ES-I3 (cell line): ENCODE measurements at regions not wholly inside any gene's neighbourhood (a gene's known extent, or its start where the extent isn't known, plus 50 kb on each side); places are given as distances from the start of the nearest gene placed in this dataset.
A peak's percentile ranks its signal among the peaks of the same experiment; 100 is the strongest.
"Not testable (repeated sequence)": the region's sequence is repeated elsewhere in the genome, so short reads cannot be mapped to it uniquely, and the experiment has no call there.

Source experiments
- H3K36me3 ChIP-seq: 2 replicates; pipeline ENCODE4 v1.6.1; 2013; ENCODE audit warnings: mild to moderate bottlenecking, low read length, control low read depth, moderate library complexity; ENCODE audit not compliant: insufficient read depth
- H3K4me1 ChIP-seq: 2 replicates; pipeline ENCODE4 v1.6.1; 2013; ENCODE audit warnings: mild to moderate bottlenecking, control low read depth, low read length; ENCODE audit not compliant: insufficient read depth
- H3K9ac ChIP-seq: 2 replicates; pipeline ENCODE4 v1.6.1; 2013; ENCODE audit warnings: low read depth, mild to moderate bottlenecking, low read length, moderate library complexity
- H3K9me3 ChIP-seq: 2 replicates; pipeline ENCODE4 v1.6.1; 2013; ENCODE audit warnings: mild to moderate bottlenecking, low read length, moderate library complexity; ENCODE audit not compliant: control insufficient read depth, insufficient read depth

DNA sequence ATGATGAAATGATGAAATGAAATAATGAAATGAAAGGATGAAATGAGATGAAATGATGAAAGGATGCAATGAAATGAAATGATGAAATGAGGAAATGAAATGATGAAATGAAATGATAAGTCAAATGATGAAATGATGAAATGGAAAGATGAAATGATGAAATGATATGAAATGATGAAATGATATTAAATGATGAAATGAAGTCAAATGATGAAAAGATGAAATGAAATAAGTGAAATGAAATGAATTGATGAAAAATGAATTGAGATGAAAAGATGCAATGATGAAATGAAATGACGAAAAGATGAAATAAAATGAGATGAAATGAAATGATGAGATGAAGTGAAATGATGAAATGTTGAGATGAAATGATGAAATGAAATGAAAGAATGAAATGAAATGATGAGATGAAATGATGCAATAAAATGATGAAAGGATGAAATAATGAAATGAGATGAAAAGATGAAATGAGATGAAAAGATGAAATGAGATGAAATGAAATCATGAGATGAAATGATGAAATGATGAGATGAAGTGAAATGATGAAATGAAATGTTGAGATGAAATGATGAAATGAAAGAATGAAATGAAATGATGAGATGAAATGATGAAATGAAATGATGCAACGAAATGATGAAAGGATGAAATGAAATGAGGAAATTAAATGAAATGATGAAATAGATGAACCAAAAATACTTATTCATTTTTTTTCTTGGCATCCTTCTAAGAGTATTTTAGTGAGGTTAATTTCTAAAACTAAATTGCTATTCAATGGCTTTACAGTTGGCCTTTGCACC is 139.8 kb upstream of the ERV3-1 start:
- H3K36me3 ChIP-seq, H3K9ac ChIP-seq, H3K4me1 ChIP-seq, H3K9me3 ChIP-seq: not testable (repeated sequence)

DNA sequence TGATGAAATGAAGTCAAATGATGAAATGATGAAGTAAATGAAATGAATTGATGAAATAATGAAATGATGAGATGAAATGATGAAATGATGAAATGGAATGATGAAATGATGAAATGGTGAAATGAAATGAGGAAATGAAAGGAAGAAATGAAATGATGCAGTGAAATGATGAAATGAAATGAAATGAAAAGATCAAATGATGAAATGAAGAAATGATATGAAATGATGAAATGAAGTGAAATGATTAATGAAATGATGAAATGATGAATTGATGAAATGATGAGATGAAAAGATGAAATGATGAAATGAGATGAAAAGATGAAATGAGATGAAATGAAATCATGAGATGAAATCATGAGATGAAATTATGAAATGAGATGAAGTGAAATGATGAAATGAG is 139.2 kb upstream of the ERV3-1 start:
- H3K9ac ChIP-seq, H3K9me3 ChIP-seq, H3K36me3 ChIP-seq, H3K4me1 ChIP-seq: not testable (repeated sequence)

DNA sequence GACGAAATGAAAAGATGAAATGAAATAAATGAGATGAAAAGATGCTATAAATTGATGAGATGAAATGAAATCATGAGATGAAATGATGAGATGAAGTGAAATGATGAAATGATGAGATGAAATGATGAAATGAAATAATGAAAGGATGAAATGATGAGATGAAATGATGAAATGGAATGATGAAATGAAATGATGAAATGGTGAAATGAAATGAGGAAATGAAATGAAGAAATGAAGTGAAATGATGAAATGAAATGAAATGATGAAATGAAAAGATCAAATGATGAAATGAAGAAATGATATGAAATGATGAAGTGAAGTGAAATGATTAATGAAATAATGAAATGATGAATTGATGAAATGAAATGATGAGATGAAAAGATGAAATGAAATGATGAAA is 138.5 kb upstream of the ERV3-1 start:
- H3K9me3 ChIP-seq, H3K9ac ChIP-seq, H3K4me1 ChIP-seq, H3K36me3 ChIP-seq: not testable (repeated sequence)

DNA sequence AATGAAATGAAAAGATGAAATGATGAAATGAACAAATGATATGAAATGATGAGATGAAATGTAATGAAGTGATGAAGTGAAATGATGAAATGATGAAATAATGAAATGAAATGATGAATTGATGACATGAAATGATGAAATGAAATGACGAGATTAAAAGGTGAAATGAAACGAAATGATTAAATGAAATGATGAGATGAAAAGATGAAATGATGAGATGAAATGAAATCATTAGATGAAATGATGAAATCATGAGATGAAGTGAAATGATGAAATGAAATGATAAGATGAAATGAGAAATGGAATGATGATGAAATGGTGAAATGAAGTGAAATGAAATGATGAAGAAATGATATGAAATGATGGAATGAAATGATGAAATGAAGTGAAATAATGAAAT is 138.1 kb upstream of the ERV3-1 start:
- not testable (repeated sequence) for H3K4me1 ChIP-seq, H3K9ac ChIP-seq, H3K9me3 ChIP-seq, H3K36me3 ChIP-seq

DNA sequence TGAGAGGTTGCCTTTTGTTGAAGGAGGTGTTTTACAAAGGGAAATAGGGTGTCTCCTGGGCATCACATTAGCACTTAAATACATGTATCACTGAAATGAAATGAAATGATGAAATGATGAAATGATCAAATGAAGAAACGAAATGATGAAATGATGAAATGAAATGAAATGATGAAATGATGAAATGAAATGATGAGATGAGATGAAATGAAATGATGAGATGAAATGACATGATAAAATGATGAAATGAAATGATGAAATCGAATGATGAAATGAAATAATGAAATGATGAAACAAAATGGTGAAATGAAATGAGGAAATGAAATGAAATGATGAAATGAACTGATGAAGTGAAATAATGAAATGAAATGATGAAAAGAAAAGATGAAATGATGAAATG is 137.6 kb upstream of the ERV3-1 start:
- not testable (repeated sequence) for H3K4me1 ChIP-seq, H3K9ac ChIP-seq, H3K36me3 ChIP-seq, H3K9me3 ChIP-seq

DNA sequence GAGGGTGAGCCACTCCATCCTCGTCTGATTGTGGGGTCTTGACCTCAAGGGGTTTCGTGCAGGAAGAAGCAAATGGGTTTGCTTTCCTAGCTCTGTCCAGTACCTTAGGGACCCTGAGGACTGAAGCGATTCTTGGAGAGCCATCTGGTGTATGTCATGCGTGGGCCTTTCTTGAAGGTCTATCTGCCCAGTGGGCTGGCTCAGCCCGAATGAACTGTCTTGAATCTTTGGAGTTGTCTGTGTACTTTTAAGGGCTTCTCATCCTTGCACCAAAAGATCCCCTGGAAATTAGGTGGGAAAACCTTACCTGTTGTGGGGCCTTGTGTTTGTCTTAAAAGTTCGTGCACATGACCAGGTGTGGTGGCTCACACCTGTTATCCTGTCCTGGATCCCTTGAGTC is 135.4 kb upstream of the ERV3-1 start:
- H3K4me1 ChIP-seq, H3K9me3 ChIP-seq, H3K9ac ChIP-seq, H3K36me3 ChIP-seq: not testable (repeated sequence)

DNA sequence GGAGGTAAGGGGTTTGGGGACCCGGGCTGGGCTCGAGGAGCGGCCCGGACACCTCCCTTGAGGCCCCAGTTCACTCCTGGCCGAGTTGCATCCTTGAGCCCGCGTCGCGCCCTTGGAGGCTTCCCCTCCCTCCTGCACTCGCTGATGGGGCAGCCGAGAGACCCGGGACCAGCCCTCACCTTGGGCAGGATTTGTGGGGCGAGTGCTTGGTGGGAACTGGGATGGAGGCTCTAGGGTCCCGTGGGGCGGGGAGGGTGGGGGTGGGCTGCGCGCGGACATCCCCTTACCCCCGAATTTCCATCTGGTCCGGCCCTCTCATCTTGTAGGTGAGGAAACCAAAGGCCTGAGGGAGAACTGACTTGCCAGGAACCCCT is 134.9 kb upstream of the ERV3-1 start:
- not testable (repeated sequence) for H3K9ac ChIP-seq, H3K9me3 ChIP-seq, H3K4me1 ChIP-seq, H3K36me3 ChIP-seq

DNA sequence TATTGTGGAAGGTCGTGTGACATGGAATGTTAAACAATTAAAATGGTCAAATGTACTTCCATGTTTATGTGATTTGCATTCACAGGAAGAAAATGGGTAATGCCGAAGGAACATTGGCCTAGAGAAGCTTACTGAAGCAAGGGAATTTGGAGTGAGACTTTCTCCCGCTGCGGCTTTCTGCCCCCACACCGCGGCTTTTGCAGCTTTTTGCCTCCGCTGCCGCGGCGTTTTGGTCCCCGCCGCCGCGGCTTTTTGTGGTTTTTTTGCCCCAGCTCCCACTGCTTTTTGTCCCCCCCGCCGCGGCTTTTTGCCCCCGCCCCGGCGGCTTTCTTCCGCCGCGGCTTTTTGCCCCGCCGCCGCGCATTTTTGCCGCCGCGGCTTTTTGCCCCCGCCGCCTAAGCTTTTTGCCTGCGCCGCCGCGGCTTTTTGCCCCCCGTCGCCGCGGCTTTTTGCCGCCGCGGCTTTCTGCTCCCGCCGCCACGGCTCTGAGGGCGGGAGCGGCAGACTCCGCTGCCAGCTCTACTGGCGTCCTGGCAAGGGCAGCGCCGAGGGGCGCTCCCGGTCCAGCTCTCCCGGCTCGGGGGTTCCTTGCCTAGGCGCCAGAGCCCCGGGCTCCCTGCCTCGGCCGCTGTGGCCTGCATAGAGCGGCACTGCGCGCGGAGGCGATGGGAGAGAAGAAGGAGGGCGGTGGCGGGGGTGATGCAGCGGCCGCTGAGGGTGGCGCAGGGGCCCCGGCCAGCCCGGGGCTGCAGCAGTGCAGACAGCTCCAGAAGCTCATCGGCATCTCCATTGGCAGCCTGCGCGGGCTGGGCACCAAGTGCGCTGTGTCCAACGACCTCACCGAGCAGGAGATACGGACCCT is 134.3 kb upstream of the ERV3-1 start:
- H3K9me3 ChIP-seq, H3K4me1 ChIP-seq, H3K36me3 ChIP-seq: not testable (repeated sequence)
- peak overlapping the region; percentile 36; the same call in 1 of the 2 replicates for H3K9ac ChIP-seq

DNA sequence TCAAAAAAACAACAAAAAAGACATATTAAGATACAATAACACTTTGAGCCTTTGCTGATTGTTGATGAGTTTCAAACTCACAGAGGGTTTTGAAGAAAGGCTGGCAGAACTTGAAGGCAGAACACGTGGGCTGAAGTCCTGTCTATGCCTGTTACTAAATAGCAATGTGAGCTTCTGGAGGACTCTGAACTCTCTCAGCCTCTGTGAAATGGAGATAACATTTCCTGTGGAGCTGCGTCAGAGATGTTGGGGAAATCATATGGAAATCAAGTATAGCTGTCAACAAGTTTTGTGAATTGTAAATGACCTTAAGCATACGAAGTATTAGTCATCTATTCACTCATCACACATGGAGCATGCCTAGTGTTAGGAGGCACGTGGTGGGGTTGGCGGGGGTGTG is 130.4 kb upstream of the ERV3-1 start:
- not testable (repeated sequence) for H3K36me3 ChIP-seq, H3K4me1 ChIP-seq, H3K9me3 ChIP-seq, H3K9ac ChIP-seq

DNA sequence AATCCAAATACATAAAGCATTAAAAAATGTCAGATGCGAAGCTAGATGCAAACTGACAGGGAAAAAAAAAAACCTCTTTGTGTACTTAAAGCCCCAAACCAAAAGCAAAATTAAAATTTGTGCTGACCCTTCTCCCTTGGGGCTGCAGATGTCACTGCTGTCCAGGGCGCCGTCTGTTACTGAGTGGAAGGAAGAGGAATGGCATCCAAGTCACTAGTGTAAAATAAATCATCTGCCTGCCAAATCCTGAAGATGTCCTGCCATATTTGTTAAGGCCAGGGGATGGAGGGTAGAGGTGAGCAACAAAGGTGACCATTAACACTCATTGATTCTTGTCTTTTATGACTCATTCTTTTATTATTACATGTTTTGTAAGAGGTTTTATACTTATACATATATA is 126.6 kb upstream of the ERV3-1 start:
- H3K36me3 ChIP-seq, H3K9me3 ChIP-seq, H3K9ac ChIP-seq, H3K4me1 ChIP-seq: not testable (repeated sequence)

DNA sequence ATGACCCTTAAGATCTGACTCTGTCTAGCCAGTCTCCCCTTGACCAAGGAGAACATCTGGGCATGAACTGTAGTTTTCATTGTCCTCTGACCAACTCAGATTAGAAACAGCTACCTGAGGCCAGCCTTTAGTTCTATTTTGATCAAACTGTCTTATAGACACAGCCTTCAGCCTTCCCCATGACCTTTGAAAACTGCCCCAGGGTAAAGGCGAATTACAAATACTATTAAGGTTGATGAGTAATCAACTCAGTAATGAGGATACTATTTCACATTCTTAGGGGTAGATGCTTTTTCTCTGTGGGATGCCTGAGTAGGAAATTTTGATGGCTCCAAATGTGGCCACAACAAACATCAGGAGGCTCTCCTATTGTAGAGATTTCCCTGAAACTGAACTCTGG is 125.8 kb upstream of the ERV3-1 start:
- H3K36me3 ChIP-seq, H3K9ac ChIP-seq, H3K9me3 ChIP-seq, H3K4me1 ChIP-seq: not testable (repeated sequence)

DNA sequence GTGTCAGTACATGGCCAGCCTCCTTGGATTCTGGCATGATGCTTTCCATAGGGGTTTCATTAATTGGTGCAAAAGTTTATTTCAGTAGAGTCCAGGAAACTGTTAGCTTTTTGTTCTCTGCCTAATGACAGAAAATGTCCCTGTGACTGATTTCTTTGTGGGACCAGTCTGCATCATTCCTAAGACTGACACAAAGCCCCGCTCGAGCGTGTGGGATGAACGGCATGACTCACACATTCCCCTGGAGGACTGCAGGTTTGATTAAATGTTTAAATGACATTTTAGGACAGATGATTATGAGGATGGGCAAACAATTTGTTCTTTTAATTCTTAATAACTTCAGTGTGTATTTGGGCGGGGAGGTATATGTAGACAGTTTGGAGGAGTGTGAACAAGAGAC is 120.9 kb upstream of the ERV3-1 start:
- not testable (repeated sequence) for H3K9me3 ChIP-seq, H3K9ac ChIP-seq, H3K4me1 ChIP-seq, H3K36me3 ChIP-seq

DNA sequence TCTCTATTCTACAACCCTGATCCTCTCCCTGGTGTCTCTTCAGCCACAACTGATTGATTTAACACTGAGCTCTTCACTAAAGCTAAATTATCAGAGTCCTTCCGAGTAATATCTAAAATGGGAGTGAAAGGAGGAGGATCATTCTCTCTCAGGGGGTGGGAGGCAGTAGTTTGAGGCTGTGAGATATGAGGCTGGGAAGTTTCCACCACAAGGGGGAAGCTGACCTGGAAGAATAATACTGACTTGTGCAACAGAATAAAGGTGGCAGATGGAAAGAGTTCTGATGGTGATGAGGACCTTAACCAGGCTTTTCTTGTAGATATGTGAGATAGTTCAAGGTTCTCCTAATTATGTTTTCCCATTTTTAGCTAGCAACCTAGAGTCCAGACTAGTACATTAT is 118.1 kb upstream of the ERV3-1 start:
- not testable (repeated sequence) for H3K9me3 ChIP-seq, H3K4me1 ChIP-seq, H3K36me3 ChIP-seq, H3K9ac ChIP-seq

DNA sequence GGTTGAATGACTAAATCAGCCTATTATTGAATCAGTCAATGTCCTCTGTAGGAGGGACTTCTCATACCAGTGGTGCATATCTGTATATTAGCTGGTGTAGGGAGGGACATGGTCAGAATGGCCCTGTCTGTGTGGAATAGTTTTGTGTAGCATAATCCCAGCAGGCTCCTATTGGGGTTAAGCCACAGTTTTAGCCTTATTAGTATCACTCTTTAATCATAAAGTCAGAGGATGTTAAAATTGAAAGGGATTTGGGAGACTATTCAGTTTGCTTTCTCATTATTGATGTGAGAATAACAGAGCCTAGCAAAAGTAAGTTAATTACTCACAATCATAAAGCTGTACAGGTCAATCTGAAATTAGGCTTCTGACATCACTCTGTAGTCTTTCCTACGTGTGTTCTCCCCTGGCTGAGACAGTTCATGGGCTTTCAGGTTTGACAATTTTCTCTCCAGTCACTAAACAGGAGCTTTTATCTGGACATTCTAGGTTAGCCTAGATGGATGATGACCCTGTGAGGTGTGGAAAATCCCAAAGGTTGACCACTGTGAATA is 99.2 kb upstream of the ERV3-1 start:
- not testable (repeated sequence) for H3K4me1 ChIP-seq, H3K9ac ChIP-seq, H3K36me3 ChIP-seq, H3K9me3 ChIP-seq

DNA sequence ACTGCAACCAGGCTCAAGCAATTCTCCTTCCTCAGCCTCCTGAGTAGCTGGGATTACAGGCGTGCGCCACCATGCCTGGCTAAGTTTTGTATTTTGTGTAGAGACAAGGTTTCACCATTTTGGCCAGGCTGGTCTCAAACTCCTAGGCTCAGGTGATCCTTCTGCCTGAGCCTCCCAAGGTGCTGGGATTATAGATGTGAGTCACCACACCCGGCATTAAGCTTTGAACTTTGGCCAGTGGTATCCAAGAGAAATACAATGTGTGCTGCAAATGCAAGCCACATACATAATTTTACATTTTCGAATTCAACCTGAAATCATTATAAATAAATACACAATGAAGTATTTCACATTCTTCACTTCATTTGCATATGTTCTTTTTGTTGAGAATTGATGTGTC is 94.0 kb upstream of the ERV3-1 start:
- not testable (repeated sequence) for H3K9me3 ChIP-seq, H3K36me3 ChIP-seq, H3K9ac ChIP-seq, H3K4me1 ChIP-seq
